Thoracic aorta (tissue), 2 donors: ENCODE measurements at regions not wholly inside any gene's neighbourhood (a gene's known extent, or its start where the extent isn't known, plus 50 kb on each side); places are given as distances from the start of the nearest gene placed in this dataset.

Source experiments
- ATAC-seq: fragments of 150-250 bp; one replicate; pipeline ENCODE4 v1.8.0; 2017; ENCODE audit warnings: low read depth; ENCODE audit not compliant: insufficient number of reproducible peaks, low FRiP score
- DNase-seq: peaks from one replicate; pipeline ENCODE4 v3.0.0-alpha.2; 2020; ENCODE audit warnings: low spot score
- H3K27ac ChIP-seq, 2 donors: fragments of 200-600 bp; sonication (generic); 1 replicate in 1 of 2; 2 replicates in 1 of 2; pipeline ENCODE4 v1.5.1; 2016; ENCODE audit warnings: mild to moderate bottlenecking in 2 of 2, moderate library complexity in 2 of 2
- H3K27me3 ChIP-seq: fragments of 200-600 bp; sonication (generic); replicated peaks from 2 replicates; pipeline ENCODE4 v1.6.0; 2016; ENCODE audit warnings: mild to moderate bottlenecking; ENCODE audit not compliant: insufficient read depth
- H3K36me3 ChIP-seq: fragments of 200-600 bp; sonication (generic); one replicate; pipeline ENCODE4 v1.5.1; 2016
- H3K4me1 ChIP-seq, 2 donors: fragments of 200-600 bp; sonication (generic); 1 replicate in 1 of 2; 2 replicates in 1 of 2; pipeline versions ENCODE4 v1.5.1 to v1.6.0; 2016; ENCODE audit warnings: low read depth in 2 of 2, mild to moderate bottlenecking in 1 of 2; ENCODE audit not compliant: control insufficient read depth in 1 of 2
- H3K4me3 ChIP-seq: fragments of 200-600 bp; sonication (generic); 2 replicates; pipeline ENCODE4 v1.5.1; 2016; ENCODE audit warnings: mild to moderate bottlenecking
- H3K9me3 ChIP-seq: fragments of 200-600 bp; sonication (generic); 2 replicates; pipeline ENCODE4 v1.5.1; 2016
- TF ChIP-seq, protein P1 (sequence below): fragments of 200-600 bp; sonication (generic); IDR thresholded peaks from one replicate; pipeline ENCODE4 v1.5.1; 2019; ENCODE audit warnings: antibody characterized with exemption

DNA sequence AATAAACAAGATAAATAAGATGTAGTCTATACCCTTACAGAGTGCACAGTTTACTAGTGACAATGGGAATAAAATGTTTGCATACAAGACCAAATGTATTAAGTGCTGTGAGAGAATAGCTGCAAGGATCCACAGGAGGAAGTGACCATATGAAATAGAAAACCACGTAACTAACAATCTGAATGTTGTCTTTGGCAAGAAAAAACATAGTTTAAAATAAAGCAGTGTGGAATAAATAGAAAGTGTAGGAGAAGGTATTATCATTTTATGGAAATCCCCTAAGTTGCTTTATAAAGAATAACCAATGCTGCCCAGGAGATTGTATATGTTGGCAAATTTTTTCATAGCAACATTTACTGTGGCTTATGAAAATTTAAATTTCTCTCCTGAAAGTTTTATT lies 116.1 kb downstream of the PCDH7 start:
- Histone ChIP-seq H3K27ac (no peak overlapping the region), H3K36me3 (no peaks in the 10 kb centered on the region), H3K4me3 (no peak overlapping the region), H3K27me3 (no peaks in the 10 kb centered on the region), H3K4me1 (peaks cover 40 to 74% of the 10 kb centered on the region in 2 donors), H3K9me3 (no peaks in the 10 kb centered on the region)
- TF ChIP-seq, protein P1, sequence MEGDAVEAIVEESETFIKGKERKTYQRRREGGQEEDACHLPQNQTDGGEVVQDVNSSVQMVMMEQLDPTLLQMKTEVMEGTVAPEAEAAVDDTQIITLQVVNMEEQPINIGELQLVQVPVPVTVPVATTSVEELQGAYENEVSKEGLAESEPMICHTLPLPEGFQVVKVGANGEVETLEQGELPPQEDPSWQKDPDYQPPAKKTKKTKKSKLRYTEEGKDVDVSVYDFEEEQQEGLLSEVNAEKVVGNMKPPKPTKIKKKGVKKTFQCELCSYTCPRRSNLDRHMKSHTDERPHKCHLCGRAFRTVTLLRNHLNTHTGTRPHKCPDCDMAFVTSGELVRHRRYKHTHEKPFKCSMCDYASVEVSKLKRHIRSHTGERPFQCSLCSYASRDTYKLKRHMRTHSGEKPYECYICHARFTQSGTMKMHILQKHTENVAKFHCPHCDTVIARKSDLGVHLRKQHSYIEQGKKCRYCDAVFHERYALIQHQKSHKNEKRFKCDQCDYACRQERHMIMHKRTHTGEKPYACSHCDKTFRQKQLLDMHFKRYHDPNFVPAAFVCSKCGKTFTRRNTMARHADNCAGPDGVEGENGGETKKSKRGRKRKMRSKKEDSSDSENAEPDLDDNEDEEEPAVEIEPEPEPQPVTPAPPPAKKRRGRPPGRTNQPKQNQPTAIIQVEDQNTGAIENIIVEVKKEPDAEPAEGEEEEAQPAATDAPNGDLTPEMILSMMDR = no peak
- DNase-seq = no peak
- ATAC-seq = no peak

DNA sequence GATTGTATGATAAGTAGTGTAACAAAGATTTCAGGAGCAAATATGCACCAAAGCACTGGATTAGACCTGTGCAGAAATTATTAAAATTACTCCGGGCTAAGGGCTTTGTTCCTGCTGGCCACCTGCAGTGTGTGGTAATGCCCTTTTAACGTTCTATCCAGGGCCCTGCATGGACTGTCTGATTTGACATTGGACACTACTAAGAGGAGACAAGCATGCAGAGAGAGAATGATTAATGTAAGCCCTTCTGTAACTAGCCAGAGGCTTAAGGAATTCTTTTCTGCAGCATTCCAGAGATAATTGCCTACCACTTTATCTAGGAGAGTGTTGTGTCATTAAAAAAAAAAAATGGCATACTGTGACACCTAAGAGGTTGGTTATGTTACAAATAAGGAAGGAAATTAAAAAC lies 117.0 kb downstream of the PCDH7 start:
- peaks cover 40 to 79% of the 10 kb centered on the region in 2 donors for H3K4me1 ChIP-seq
- H3K4me3 ChIP-seq = no peak overlapping the region
- ATAC-seq = no peak

DNA sequence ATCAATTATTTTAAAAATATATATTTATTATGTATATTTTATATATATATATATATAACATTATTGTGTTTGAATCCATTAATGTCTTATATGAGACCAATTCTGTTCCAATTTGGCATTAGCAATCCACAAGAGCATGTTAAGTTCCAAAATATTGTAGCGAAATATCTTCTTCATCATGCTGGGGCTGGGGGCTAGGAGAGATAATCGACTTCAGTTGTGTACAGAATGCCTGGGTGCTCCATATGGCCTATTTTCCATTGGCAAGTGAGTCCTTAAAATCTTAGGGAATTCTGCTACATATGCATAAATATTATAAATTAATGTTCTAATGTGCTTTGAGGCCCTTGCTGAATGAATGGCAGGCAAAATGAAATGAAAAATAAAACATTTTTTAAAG lies 117.7 kb downstream of the PCDH7 start:
- Histone ChIP-seq H3K4me1 (peaks cover 40 to 74% of the 10 kb centered on the region in 2 donors), H3K4me3 (no peak overlapping the region), H3K27ac (no peak overlapping the region), H3K36me3 (no peaks in the 10 kb centered on the region), H3K27me3 (no peaks in the 10 kb centered on the region), H3K9me3 (no peaks in the 10 kb centered on the region)
- no peak for DNase-seq
- TF ChIP-seq, protein P1 = no peak
- no peak for ATAC-seq

More for the DNA sequence above, 117.0 kb downstream of the PCDH7 start:
- no peak for DNase-seq
- TF ChIP-seq, protein P1 = no peak
- Histone ChIP-seq H3K9me3 (no peaks in the 10 kb centered on the region), H3K27me3 (no peaks in the 10 kb centered on the region), H3K36me3 (no peaks in the 10 kb centered on the region), H3K27ac (no peak overlapping the region)

DNA sequence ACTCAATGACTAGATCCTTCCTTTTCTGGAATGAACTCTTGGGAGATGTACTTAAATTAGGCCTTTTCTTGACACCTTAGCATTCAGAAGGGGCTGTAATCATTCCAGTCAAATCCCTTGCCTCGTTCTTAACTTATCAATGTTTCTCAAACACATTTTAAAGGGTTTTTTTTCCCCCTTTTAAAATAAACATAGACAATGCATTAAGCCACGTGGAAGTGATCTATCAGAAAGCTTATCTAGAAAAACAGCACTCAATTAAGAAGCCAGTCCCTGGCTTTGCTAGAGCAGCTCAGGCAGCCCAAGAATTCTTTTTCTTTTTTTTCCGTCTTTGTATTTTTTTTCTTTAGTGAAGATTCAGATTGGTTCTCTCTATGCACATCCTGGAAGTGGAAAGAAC lies 118.2 kb downstream of the PCDH7 start:
- Histone ChIP-seq H3K27me3 (no peaks in the 10 kb centered on the region), H3K4me1 (peaks cover 40 to 69% of the 10 kb centered on the region in 2 donors), H3K4me3 (no peak overlapping the region), H3K9me3 (no peaks in the 10 kb centered on the region), H3K27ac (no peak overlapping the region), H3K36me3 (no peaks in the 10 kb centered on the region)
- TF ChIP-seq, protein P1 = no peak
- DNase-seq (no peak), ATAC-seq (no peak)

DNA sequence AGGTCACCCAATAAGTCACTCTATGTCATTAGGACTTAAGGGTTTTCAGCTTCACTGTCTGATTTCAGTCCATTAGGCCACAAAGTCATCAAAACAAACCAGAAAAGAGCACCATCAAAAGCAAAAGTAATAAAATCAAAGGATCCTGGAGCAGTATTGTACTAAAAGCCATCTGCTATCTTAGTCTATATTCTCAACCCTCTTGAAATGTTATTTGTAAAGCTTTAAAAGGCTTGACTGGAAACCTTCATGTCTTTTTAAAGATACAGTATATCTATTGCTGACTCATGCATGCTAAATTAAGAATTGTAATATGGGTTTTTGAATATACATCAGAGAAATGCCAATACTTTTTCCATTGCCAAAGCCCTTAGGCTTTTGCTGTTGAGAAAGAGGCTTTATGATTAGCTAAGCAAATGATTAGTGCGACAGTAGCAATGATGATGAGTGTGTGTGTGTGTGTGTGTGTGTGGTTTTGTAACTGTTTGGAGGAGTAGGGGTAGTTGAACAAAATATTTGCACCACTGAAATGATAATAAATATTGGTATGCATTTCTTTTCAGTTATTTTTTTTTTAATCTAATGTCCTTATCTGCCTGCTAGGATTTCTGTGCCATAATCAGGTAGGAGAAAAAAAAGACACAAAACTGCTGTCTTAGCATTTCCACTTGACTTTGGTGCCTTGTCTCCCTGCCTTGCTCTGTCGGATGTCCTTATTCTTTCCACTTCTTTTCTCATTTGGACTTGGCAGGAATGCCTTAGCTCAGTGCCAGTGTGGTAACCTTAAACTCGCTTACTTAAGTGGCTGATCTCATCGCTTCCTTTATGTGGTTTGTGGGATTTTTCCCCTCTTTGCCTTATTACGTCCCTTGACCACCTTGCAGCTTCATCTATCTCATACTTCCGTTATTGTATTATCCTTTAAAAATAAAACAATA lies 119.7 kb downstream of the PCDH7 start:
- ATAC-seq (peak; percentile 52), DNase-seq (no peak)
- no peaks in the 10 kb centered on the region for H3K27me3 ChIP-seq
- H3K4me1 ChIP-seq = peaks cover 32 to 69% of the 10 kb centered on the region in 2 donors
- H3K9me3 ChIP-seq = no peaks in the 10 kb centered on the region
- peak overlapping the region; percentile 32 for H3K4me3 ChIP-seq
- H3K36me3 ChIP-seq = no peaks in the 10 kb centered on the region
- H3K27ac ChIP-seq = peak overlapping the region; percentile 13 to 54
- TF ChIP-seq, protein P1 = no peak
